Suprapubic skin (tissue), 4 donors: ENCODE measurements at regions not wholly inside any gene's neighbourhood (a gene's known extent, or its start where the extent isn't known, plus 50 kb on each side); places are given as distances from the start of the nearest gene placed in this dataset.

Source experiments
- CTCF ChIP-seq, 2 donors: fragments of 200-600 bp in 1 of 2; fragments of 450-650 bp in 1 of 2; sonication (generic) in 1 of 2; IDR thresholded peaks; one replicate each; pipeline ENCODE4 v1.5.1; 2016 to 2019; ENCODE audit warnings: antibody characterized with exemption in 2 of 2, mild to moderate bottlenecking in 1 of 2, moderate library complexity in 1 of 2
- EP300 ChIP-seq: sonication (generic); formaldehyde crosslinking; IDR thresholded peaks from one replicate; pipeline ENCODE4 v1.6.1; 2017; ENCODE audit warnings: antibody characterized with exemption
- POLR2A ChIP-seq, 2 donors: fragments of 450-650 bp; IDR thresholded peaks; one replicate each; pipeline ENCODE4 v1.6.1; 2017; ENCODE audit warnings: antibody characterized with exemption in 2 of 2, mild to moderate bottlenecking in 2 of 2, moderate library complexity in 2 of 2
- POLR2AphosphoS5 ChIP-seq, 3 donors: sonication (generic); formaldehyde crosslinking; IDR thresholded peaks; one replicate each; pipeline ENCODE4 v1.6.1; 2017; ENCODE audit warnings: antibody characterized with exemption in 3 of 3

GRCh38 chr6:2512802-2513201, 237.9 kb downstream of the MYLK4 start:
- no peak for TF ChIP-seq POLR2A (IDR thresholded peaks at IDR 0.05)
- TF ChIP-seq CTCF (IDR thresholded peaks at IDR 0.05), result no peak
- no peak for TF ChIP-seq EP300
- TF ChIP-seq POLR2AphosphoS5 (IDR thresholded peaks at IDR 0.05), result no peak
